HG03442 (cell line): ENCODE measurements at regions not wholly inside any gene's neighbourhood (a gene's known extent, or its start where the extent isn't known, plus 50 kb on each side); places are given as distances from the start of the nearest gene placed in this dataset.
"Not testable (repeated sequence)": the region's sequence is repeated elsewhere in the genome, so short reads cannot be mapped to it uniquely, and the experiment has no call there.

Experiments
- ATAC-seq: cut with Tn5 transposase; IDR thresholded peaks from one replicate; pipeline ENCODE4 v1.9.1; 2021; ENCODE audit warnings: mild to moderate bottlenecking, moderate library complexity; ENCODE audit not compliant: unreplicated experiment

DNA sequence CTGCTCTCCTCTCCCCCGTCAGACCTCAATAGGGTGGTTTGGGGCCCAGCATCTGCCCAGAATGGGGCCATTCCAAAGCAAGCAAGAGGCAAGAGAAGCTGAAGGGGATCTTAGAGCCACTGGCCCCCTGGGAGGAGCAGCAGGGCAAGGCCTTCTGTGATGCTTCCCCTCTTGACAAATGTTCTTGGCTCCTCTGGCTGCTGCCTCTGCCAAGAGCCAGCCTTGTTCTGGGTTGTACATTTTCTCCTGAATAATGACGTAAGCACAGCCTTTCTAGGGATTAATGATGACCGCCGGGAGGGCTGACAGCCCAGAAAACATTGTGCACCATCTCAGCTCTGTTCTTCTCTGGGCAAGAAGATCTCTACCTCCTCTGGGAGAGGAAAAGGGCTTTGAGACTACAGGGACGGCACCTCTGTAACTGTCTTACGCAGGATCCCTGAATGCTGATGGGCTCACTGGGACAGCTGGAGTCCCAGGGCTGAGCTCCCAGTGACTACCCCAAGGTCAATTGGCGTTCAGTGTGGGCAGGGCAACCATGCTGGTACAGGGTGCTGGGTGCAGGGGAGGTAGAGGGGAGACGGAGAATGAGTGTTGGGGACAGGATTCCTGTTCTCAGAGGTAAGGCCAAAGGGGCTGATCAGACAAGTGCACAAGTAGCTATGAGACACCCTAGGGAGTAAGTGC, 253.3 kb downstream of the FAM43A start:
- ATAC-seq, result no peak

DNA sequence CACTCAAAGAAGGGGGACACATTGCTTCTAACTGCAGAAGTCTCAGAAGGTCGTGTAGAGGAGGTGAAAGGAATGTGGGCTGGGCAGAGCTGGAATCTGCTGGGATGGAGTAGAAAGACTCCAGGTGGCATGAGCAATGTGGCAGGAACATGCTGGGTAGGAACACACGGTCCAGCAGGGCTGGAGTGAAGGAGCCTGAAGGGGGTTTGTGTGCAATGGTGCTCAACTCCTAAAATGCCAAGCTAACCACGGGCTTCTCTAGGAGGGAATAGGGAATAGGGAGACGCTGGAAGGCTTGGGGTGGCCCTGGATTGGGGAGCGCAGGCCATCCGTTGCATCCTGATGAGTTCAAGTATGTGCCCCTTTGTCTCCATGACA, 253.8 kb downstream of the FAM43A start:
- ATAC-seq, result no peak

DNA sequence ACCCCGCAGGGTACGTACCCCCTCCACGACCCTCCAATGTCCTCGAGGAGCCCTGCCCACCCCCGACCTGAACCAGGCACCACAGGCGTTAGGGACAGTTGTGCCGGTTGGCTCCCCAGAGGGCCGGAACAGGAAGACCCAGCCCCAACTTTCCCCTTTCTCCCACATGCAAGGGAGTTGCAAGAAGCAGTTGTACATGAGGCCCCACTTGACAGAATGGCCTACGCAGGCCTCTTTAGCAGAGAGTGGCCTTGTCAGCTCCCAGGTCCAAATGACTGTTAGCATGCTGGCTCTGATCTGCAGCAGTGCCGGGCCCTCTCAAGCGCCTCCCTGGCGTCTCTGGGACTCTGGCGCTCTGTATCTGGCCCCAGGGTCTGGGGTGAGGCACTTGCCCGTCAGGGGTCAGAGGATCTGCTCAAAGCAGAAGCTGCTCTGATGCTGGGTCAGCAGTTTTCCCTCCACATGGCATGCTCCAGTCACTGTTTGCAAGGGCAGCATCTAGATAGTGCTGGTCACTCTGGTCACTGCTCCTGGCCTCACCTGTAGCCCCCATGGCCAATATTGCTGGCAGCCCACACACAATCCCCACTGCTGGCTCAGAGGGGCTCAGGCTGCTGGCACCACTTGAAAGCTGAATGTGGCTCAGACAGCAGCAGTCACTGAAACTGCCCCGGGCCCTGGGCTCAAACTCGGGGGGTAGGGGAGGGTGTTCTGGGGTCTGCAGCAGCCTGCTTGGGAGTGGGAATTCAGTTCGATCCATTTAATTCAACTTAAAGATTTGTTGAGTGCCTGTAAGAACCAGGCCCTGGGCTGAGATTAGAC, 254.5 kb downstream of the FAM43A start:
- no peak for ATAC-seq

DNA sequence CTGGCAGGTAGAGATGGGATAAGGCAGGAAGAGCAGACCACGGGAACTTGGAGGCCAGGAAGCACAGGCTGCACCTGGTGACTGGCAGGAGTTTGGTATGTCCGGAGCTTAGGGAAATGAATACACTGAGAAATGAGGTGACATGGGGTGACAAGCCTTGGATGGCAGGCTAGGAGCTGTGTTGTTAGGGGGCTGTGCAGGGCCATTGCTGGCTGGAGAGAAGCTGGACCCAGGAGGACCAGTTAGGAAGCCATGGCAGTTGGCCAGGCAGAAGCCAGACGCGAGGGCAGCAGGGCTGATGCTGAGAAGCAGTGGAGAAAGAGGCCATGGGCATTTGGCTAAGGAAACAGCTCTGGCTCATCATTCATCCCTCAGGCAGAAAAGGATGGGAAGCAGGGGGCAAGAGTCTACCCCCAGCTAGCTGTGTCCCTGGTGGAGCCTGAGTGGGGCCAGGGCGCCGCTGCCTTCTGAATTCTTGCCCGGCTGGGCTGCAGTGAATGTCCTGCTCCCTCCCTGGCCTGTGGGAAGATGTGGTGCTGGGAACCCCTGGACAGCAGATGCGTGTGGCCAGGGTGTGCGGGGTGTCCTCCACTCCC, 255.8 kb downstream of the FAM43A start:
- ATAC-seq, result no peak

DNA sequence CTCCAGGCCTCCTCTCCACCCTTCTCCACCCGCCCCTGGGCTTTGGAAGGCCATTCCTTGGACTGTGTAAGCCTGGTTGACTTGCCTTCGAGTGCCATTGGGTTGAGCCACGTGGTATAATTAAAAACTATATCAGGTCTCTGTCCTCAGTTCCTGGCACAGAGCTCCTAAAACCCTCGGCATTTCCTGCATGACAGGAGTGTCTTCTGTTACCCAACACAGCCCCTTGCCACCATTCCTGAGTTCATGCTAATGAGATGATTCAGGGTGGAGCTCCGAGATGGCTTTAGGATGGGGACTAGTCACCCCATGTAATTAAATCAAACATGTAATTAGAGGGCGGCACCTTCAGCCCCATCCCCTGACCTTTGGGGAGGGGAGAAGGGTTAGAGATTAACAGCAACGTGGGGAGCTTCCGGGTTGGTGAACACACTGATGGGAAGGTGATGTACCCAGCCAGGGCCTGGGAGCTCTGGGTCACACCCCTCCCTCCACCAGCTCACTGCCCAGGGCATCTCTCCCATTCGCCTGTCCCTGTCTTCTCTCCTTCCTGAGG, 256.4 kb downstream of the FAM43A start:
- no peak for ATAC-seq

DNA sequence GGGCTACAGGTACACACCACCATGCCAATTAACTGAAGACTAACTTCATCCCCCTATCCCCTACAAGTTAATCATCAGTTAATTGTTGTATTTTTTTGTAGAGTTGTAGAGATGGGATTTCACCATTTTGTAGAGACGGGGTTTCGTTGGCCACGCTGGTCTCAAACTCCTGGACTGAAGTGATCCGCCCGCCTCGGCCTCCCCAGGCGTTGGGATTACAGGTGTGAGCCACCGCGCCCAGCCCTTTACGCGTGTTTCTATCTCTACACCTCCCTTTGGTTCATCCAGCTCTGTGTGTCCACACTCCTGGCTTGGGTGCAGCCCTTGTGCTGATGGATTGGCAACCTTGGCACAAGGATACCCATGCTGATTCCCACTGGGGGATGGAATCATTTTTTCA, 258.8 kb downstream of the FAM43A start:
- ATAC-seq, result no peak

DNA sequence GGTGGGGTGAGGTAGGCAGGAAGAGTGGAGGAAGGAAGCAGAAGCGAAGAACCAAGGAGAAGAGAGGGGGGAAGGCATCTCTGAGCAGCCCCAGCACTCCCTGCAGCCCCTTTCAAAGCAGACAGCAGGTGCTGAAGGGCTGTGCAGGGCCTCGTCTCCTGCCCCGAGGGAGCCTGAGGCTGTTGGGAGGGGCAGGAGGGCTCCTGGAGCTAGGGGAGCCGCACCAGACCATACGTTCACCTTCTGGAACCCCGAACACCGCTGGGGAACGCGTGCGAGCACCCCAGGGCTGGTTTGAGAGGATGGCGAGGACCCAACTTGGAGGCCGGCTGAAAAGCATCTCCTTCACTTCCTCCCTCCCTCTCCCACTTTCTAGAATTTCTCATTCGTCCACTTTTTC, 259.8 kb downstream of the FAM43A start:
- ATAC-seq, result no peak

DNA sequence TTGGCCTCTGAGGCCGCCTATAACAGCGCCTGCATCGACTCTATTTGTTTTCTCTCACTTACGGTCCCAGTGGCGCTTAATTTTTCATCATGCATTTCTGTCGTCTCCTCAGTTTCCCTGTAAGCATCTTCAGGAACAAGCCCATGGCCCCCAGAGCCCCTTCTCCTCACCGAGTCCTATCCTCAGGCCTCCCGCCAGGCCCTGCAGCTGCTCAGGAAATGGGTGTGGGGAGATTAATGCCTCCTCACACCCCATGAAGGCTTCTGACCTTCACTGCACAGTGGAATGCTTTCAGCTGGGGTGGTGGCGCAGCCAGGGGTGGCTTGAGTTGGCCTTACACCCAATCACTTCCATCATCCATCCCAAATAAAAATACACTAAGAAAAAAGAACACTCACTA, 260.4 kb downstream of the FAM43A start:
- no peak for ATAC-seq

DNA sequence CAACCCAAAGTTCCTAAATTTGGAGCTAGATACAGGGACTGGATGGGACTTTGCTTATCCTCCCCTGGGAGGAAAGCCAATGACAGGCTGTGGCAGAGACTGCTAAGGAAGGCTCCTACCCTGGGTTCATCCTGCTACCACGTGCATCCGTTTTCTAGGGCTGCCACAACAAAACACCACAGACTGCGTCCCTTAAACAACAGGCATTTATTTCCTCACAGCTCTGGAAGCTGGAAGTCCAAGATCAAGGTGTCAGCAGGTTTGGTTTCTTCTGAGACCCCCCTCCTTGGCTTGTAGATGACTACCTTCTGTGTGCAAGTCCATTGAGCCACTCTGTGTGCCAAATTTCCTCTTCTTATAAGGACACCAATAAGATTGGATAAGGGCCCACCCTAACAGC, 263.9 kb downstream of the FAM43A start:
- no peak for ATAC-seq

DNA sequence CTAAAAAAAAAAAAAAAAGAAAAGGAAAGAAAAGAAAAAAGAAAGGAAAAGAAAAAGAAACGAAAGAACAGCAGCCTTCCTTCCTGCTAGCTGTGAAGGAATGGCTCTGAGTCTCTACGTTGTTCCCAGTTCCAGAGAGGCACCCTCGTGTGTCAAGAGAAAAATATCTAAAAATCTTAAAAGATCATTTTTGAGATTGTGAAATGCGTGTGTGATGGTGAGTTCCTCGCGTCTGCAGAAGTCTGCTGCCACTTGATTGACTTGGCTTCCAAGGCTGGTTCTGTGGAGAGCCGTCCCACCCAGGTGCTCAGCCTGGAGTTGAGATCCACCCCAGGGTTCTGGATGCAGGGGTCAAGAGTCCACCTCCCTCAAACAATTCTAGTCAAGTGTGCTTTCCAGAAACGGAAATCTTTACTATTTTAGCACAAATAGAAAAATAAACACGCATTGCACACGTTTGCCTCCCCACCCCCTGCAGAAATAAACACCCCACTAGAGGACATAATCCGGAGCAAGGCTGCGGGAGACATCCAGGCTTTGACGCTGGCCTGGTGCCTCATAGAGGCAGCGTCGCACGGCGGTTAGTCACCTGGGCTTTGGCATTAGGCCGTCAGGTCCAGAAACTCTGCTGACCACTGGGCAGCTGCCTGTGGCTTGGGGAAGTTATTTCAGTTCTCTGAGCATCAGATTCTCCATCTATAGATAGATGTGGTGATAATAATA, 265.4 kb downstream of the FAM43A start:
- no peak for ATAC-seq

DNA sequence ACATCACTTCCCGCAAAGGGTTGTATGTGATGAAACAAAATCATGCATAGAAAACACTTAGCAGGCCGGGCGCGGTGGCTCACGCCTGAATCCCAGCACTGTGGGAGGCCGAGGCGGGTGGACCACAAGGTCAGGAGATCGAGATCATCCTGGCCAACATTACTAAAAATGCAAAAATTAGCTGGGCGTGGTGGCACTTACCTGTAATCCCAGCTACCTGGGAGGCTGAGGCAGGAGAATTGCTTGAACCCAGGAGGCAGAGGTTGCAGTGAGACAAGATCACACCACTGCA, 265.9 kb downstream of the FAM43A start:
- ATAC-seq, result not testable (repeated sequence)

DNA sequence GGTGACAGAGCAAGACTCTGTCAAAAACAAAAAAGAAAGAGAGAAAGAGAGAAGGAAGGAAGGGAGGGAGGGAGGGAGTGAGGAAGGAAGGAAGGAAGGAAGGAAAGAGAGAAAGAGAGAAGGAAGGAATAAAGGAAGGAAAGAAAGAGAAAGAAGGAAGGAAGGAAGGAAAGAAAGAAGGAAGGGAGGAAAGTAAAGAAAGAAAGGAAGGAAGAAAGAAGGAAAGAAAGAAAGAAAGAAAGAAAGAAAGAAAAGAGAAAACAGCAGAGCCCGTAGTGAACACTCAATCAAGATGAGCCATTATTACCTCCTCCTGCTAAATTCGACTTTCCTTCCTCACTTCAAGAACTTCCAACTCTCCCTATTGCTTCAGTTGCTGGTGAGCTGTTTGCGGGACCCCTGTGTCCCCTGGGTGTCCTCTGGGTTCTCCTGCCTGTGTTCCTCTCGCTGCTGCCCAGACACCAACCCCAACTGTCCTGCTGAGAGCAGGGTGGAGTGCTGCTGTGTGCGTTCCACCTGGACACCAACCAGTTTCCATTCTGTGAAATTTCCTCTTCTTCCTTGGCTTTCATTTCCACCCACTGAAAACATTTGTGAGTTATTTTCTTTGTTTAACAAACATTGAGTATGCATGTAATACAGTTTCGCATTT, 266.4 kb downstream of the FAM43A start:
- ATAC-seq, result no peak

DNA sequence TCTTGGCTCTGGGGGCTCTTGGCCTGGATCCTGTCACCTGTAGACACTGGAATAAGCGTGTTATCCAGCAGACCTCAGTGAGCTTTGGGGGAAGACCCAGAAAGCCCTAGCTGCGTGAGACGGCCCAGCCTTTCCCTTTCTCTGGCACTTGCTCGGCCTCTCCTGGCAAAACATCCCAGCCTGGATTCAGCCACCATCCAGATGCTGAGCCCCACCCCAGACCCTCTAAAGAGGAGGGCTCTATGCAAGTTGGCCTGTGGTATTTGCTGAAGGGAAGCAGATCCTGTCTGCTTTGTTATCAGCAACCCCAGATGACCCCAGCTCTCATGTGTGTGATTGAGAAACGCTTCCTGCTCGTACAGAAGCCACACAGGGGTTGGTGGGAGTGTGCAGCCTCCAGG, 267.2 kb downstream of the FAM43A start:
- ATAC-seq, result no peak

DNA sequence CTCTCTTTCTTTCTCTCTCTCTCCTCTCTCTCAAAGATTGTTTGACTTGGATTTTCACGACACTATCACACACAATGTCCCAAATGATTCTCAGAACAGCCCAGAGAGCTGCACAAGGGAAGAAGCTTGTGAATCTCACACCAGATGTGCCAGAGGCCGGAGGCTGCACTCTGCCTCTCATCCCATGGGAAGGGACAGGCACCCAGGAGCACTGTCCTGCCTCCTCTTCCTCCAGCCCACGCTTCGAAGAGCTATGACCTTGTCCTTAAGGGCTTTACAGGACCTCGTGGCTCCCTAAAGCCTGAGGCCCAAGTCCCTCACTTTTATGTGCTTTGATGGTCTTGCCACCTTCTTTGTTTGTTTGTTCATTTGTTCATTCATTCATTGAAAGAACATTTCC, 267.6 kb downstream of the FAM43A start:
- ATAC-seq, result no peak

DNA sequence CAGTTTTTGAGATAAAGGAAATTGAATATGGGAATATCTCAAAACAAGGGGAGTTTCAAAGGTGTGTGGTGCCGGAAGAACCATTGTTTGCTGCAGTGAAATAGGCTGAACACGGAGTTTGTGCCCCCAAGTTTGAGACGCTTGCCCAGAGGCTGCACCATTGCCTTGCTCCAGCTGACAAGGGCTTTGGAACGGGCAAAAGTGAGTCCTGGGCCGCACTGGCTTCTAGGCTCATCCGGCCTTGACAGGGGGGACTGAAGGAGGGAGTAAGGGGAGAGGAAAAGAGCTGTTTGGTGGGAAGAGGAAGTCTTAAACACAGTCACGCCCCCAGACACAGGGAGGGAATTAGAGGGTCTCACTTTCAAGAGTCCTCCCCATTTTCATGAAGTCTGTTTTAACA, 269.9 kb downstream of the FAM43A start:
- no peak for ATAC-seq

DNA sequence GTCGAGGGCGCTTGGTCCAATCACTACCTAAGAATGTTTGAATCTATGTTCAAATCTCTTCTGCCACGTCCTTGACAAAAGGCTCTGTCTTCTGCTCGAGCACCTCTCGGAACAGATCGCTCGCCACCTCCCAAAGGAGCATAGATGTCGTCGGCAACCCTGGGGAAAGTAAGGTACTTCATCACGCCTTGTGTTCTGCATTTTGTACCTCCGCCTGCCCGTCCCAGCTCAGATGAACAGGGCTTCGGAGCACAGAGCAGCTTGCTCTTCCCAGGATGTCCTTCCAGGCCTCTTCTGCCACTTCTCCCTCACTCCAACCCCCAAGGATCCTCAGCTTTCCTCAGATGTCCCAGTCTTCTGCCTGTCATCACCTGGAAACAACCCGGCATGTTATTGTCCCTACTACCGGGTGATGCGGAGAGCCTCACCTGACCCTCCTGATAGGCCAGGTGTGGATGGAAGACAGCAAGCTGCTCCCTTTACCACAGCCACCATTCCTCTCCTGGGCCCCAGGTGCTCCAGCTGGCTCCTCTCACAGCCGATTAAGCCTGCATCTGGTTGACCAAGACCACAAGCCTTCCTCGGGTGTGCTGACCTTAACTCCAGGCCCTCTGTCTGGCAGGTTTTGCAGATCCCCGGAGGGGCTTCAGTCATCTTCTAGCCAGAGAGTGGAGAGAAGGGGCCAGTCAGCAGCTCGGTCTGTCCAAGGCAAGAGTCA, 270.5 kb downstream of the FAM43A start:
- ATAC-seq, result no peak

DNA sequence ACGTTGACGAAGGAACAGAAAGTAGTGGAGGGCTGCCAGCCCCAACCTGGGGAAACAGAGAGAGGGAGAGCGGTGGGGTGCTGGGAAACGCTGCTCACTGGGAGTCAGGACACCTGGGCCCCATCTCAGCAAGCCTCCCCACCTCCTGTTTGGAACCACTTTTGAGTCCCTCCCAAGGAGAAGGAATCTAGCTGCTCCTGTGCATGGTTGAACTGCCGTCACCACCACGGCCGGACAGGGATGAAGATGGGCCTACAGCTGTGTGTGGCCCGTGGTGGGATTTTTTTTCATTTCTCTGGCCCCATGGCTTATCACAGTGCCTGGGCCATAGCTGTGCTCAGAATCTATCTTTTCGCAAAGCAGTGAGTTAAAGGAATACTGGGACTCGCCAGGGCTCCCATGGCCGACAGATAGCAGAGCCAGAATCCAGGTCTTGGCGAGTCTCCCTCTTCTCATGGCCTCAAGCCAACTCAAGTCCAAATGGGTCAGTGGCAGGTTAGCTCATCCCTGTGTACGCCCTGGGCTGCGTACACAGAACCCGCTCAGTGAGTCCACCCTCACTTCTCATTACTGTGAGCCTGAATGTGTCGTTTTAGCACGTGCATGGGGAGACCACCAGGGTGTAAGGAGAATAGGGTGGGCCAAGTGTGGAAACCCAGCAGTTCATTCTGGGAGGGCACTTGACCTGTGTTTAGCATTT, 271.2 kb downstream of the FAM43A start:
- no peak for ATAC-seq

DNA sequence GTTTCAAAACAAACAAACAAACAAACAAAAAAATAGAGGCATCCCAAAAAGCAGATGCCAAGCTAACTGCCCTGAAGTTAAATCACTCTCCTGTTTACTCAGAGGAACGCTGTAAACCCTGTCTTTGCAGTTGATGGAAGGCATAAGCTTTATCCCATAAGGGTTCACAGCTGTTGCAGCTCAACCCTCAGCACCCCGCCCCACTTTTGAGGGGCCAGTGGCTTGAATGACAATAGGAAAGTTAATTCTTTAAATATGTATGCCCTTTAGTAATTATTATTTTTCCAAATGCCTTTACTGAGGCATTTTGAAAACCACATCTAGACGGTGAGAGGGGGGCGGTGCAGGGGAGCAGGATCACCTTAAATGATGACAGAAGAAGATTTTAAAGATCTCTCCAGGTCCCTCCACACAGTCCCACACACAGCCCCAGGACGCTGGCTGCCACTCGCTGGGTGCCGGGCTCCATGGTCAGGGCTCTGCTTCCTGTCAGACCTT, 272.1 kb downstream of the FAM43A start:
- ATAC-seq, result no peak

DNA sequence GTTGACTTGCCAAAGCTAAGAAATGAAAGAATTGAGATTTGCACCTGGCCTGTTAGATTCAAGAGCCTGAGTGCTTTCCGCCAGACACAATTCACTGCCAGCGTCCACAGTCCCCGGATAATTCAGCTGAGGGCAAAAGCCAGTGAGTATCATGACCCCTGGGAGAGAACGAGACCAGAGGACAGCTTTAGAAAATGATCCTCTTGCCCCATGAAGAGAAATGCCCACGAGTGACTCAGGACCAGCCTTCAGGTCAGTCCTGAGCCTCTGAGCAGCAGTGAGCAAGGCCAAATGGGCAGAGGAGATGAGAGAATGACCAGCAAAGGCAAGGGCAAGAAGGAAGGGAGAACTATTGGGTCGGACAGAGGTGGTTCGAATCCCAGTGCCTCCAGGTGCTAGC, 273.5 kb downstream of the FAM43A start:
- ATAC-seq, result no peak

DNA sequence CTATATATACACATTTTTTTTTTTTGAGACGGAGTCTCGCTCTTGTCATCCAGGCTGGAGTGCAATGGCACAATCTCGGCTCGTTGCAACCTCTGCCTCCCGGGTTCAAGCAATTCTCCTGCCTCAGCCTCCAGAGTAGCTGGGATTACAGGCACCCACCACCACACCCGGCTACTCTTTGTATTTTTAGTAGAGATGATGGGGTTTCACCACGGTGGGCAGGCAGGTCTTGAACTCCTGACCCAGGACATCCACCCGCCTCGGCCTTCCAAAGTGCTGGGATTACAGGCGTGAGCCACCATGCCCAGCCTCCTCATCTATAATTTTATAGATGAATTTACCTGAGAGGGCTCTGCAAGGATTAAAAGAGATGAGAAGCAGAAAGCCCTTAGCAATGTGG, 274.0 kb downstream of the FAM43A start:
- not testable (repeated sequence) for ATAC-seq
